SK-N-MC (cell line): ENCODE measurements at regions not wholly inside any gene's neighbourhood (a gene's known extent, or its start where the extent isn't known, plus 50 kb on each side); places are given as distances from the start of the nearest gene placed in this dataset.
"Not testable (repeated sequence)": the region's sequence is repeated elsewhere in the genome, so short reads cannot be mapped to it uniquely, and the experiment has no call there.

Experiments used
- DNase-seq: peaks from one replicate; pipeline ENCODE4 v3.0.0-alpha.2; 2011; ENCODE audit warnings: low read depth, low spot score
- H3K27ac ChIP-seq: fragments of 200-600 bp; sonication (generic); 2 replicates; pipeline ENCODE4 v1.5.1; 2016; ENCODE audit warnings: mixed run types
- H3K36me3 ChIP-seq: fragments of 200-600 bp; sonication (generic); 2 replicates; pipeline ENCODE4 v1.6.1; 2017; ENCODE audit warnings: antibody characterized with exemption, low read length, mixed read lengths; ENCODE audit not compliant: insufficient read depth
- H3K4me3 ChIP-seq: fragments of 200-600 bp; sonication (generic); 2 replicates; pipeline ENCODE4 v1.5.1; 2016
- H3K9ac ChIP-seq: fragments of 200-600 bp; sonication (generic); 2 replicates; pipeline ENCODE4 v1.8.0; 2017; ENCODE audit warnings: mixed run types, mixed read lengths; ENCODE audit not compliant: insufficient read length
- H3K9me3 ChIP-seq: fragments of 200-600 bp; sonication (generic); 2 replicates; pipeline ENCODE4 v1.6.1; 2017; ENCODE audit warnings: low read depth, mild to moderate bottlenecking, antibody characterized with exemption, low read length, moderate library complexity, mixed read lengths
- EZH2 ChIP-seq: fragments of 200-600 bp; sonication (generic); IDR thresholded peaks from one replicate; pipeline ENCODE4 v1.6.1; 2017; ENCODE audit warnings: antibody characterized with exemption
- FOXP2 ChIP-seq: optimal IDR thresholded peaks from 2 replicates; pipeline ENCODE3; 2011; ENCODE audit warnings: mild to moderate bottlenecking, moderate library complexity; ENCODE audit not compliant: insufficient read depth; ENCODE audit errors: extremely low read length, control extremely low read depth
- POLR2AphosphoS5 ChIP-seq: IDR thresholded peaks from 2 replicates; pipeline ENCODE4 v1.6.1; 2012; ENCODE audit warnings: mild to moderate bottlenecking, low read depth, low read length, borderline replicate concordance

- Histone ChIP-seq H3K9ac (no peak overlapping the region), H3K9me3 (peaks cover 3% of the 10 kb centered on the region; the same call in 1 of the 2 replicates), H3K4me3 (no peak overlapping the region), H3K27ac (no peak overlapping the region), H3K36me3 (no peaks in the 10 kb centered on the region)
- DNase-seq = no peak
- no peak for TF ChIP-seq EZH2
- no peak for TF ChIP-seq POLR2AphosphoS5
- no peak for TF ChIP-seq FOXP2
These were observed 89.7 kb upstream of the ZNF366 start for GRCh38 chr5:72596956-72597355.

GRCh38 chr5:72588640-72589039, 81.4 kb upstream of the ZNF366 start:
- Histone ChIP-seq H3K4me3 (no peak overlapping the region), H3K27ac (no peak overlapping the region), H3K9ac (no peak overlapping the region), H3K9me3 (no peaks in the 10 kb centered on the region), H3K36me3 (no peaks in the 10 kb centered on the region)
- no peak for DNase-seq
- TF ChIP-seq FOXP2 (no peak), POLR2AphosphoS5 (no peak), EZH2 (no peak)

- H3K27ac ChIP-seq = no peak overlapping the region
- no peak for TF ChIP-seq FOXP2
- TF ChIP-seq POLR2AphosphoS5 = no peak
- no peak for TF ChIP-seq EZH2
- H3K9me3 ChIP-seq = no peaks in the 10 kb centered on the region
- H3K9ac ChIP-seq = no peak overlapping the region
- H3K4me3 ChIP-seq = no peak overlapping the region
- H3K36me3 ChIP-seq = no peaks in the 10 kb centered on the region
- DNase-seq = no peak
These were observed 80.6 kb upstream of the ZNF366 start for GRCh38 chr5:72587661-72588308.

- Histone ChIP-seq H3K36me3 (no peaks in the 10 kb centered on the region), H3K9me3 (no peaks in the 10 kb centered on the region), H3K9ac (no peak overlapping the region), H3K27ac (no peak overlapping the region), H3K4me3 (no peak overlapping the region)
- TF ChIP-seq POLR2AphosphoS5 (no peak), EZH2 (no peak), FOXP2 (no peak)
- no peak for DNase-seq
These were observed 79.7 kb upstream of the ZNF366 start for GRCh38 chr5:72586788-72587530.

- Histone ChIP-seq H3K9ac (no peak overlapping the region), H3K9me3 (no peaks in the 10 kb centered on the region), H3K27ac (no peak overlapping the region), H3K4me3 (no peak overlapping the region), H3K36me3 (no peaks in the 10 kb centered on the region)
- TF ChIP-seq EZH2 (no peak), FOXP2 (no peak), POLR2AphosphoS5 (no peak)
- DNase-seq = no peak
These were observed 77.3 kb upstream of the ZNF366 start for GRCh38 chr5:72584466-72584865.

- H3K4me3 ChIP-seq, DNase-seq, H3K9ac ChIP-seq, H3K27ac ChIP-seq, H3K9me3 ChIP-seq, H3K36me3 ChIP-seq: not testable (repeated sequence)
These were observed 72.1 kb upstream of the ZNF366 start for GRCh38 chr5:72579290-72579689.

GRCh38 chr5:72572236-72572765, 65.1 kb upstream of the ZNF366 start:
- TF ChIP-seq FOXP2 = no peak
- no peak for TF ChIP-seq EZH2
- TF ChIP-seq POLR2AphosphoS5 = no peak
- no peak overlapping the region for H3K27ac ChIP-seq
- DNase-seq = no peak
- H3K9me3 ChIP-seq = no peaks in the 10 kb centered on the region
- no peak overlapping the region for H3K9ac ChIP-seq
- no peaks in the 10 kb centered on the region for H3K36me3 ChIP-seq
- no peak overlapping the region for H3K4me3 ChIP-seq

- H3K9me3 ChIP-seq = no peaks in the 10 kb centered on the region
- H3K36me3 ChIP-seq = no peaks in the 10 kb centered on the region
- H3K4me3 ChIP-seq = no peak overlapping the region
- no peak overlapping the region for H3K27ac ChIP-seq
- DNase-seq = no peak
- no peak for TF ChIP-seq EZH2
- no peak for TF ChIP-seq POLR2AphosphoS5
- no peak for TF ChIP-seq FOXP2
- no peak overlapping the region for H3K9ac ChIP-seq
These were observed 62.3 kb upstream of the ZNF366 start for GRCh38 chr5:72569408-72569944.
